Testis (tissue), 2 donors: ENCODE measurements at regions not wholly inside any gene's neighbourhood (a gene's known extent, or its start where the extent isn't known, plus 50 kb on each side); places are given as distances from the start of the nearest gene placed in this dataset.

Source experiments
- CTCF ChIP-seq, 3 experiments: fragments of 450-650 bp in 2 of 3; fragments of 200-600 bp in 1 of 3; sonication (generic) in 1 of 3; IDR thresholded peaks; one replicate each; pipeline ENCODE4 v1.5.1; 2016 to 2019; ENCODE audit warnings: antibody characterized with exemption in 3 of 3, mild to moderate bottlenecking in 2 of 3, moderate library complexity in 1 of 3
- POLR2A ChIP-seq: fragments of 450-650 bp; IDR thresholded peaks from one replicate; pipeline ENCODE4 v1.6.1; 2017; ENCODE audit warnings: antibody characterized with exemption, mild to moderate bottlenecking, moderate library complexity

GRCh38 chr5:13519131-13519530, 425.4 kb downstream of the DNAH5 start:
- TF ChIP-seq POLR2A: no peak
- no peak for TF ChIP-seq CTCF (IDR thresholded peaks at IDR 0.05)
